NCI-H2227 treated with DMSO at 0.1 percent for 48 hours (cell line): ENCODE measurements at regions not wholly inside any gene's neighbourhood (a gene's known extent, or its start where the extent isn't known, plus 50 kb on each side); places are given as distances from the start of the nearest gene placed in this dataset.

ENCODE experiments used
- DNase-seq: peaks from one replicate; lab custom pipeline; 2025; lab: John Stamatoyannopoulos, UW

- no peak for DNase-seq
These were observed 331.2 kb upstream of the ATP11B start for GRCh38 chr3:182462152-182462551.

- DNase-seq = no peak
These were observed 328.7 kb upstream of the ATP11B start for GRCh38 chr3:182464513-182465145.

GRCh38 chr3:182465301-182466185 is 327.8 kb upstream of the ATP11B start:
- no peak for DNase-seq

GRCh38 chr3:182469086-182469485 is 324.2 kb upstream of the ATP11B start:
- no peak for DNase-seq

- no peak for DNase-seq
These were observed 323.1 kb upstream of the ATP11B start for GRCh38 chr3:182470187-182470586.

- DNase-seq = no peak
These were observed 320.1 kb upstream of the ATP11B start for GRCh38 chr3:182473191-182473710.

- no peak for DNase-seq
These were observed 314.9 kb upstream of the ATP11B start for GRCh38 chr3:182478369-182478768.

GRCh38 chr3:182479419-182480336 is 313.6 kb upstream of the ATP11B start:
- DNase-seq = no peak

- DNase-seq = peak; percentile 13
These were observed 310.6 kb upstream of the ATP11B start for GRCh38 chr3:182482705-182483104.

- DNase-seq = no peak
These were observed 308.6 kb upstream of the ATP11B start for GRCh38 chr3:182484682-182485081.

GRCh38 chr3:182485301-182485700 is 308.0 kb upstream of the ATP11B start:
- no peak for DNase-seq

- no peak for DNase-seq
These were observed 306.8 kb upstream of the ATP11B start for GRCh38 chr3:182486463-182486862.

- DNase-seq = no peak
These were observed 306.2 kb upstream of the ATP11B start for GRCh38 chr3:182487143-182487542.

- no peak for DNase-seq
These were observed 305.7 kb upstream of the ATP11B start for GRCh38 chr3:182487611-182488010.

GRCh38 chr3:182490596-182491491 is 302.5 kb upstream of the ATP11B start:
- peak; percentile 42 for DNase-seq

GRCh38 chr3:182491577-182491976 is 301.7 kb upstream of the ATP11B start:
- no peak for DNase-seq

- DNase-seq = no peak
These were observed 300.8 kb upstream of the ATP11B start for GRCh38 chr3:182492536-182492935.

- no peak for DNase-seq
These were observed 293.0 kb upstream of the ATP11B start for GRCh38 chr3:182500289-182500688.

GRCh38 chr3:182501856-182502255 is 291.4 kb upstream of the ATP11B start:
- DNase-seq = no peak

GRCh38 chr3:182503401-182503800 is 289.9 kb upstream of the ATP11B start:
- DNase-seq = no peak
